GM18907 (cell line): ENCODE measurements at regions not wholly inside any gene's neighbourhood (a gene's known extent, or its start where the extent isn't known, plus 50 kb on each side); places are given as distances from the start of the nearest gene placed in this dataset.

ENCODE experiments used
- ATAC-seq: cut with Tn5 transposase; IDR thresholded peaks from one replicate; pipeline ENCODE4 v1.9.1; 2021; ENCODE audit warnings: mild to moderate bottlenecking, moderate library complexity; ENCODE audit not compliant: unreplicated experiment

DNA sequence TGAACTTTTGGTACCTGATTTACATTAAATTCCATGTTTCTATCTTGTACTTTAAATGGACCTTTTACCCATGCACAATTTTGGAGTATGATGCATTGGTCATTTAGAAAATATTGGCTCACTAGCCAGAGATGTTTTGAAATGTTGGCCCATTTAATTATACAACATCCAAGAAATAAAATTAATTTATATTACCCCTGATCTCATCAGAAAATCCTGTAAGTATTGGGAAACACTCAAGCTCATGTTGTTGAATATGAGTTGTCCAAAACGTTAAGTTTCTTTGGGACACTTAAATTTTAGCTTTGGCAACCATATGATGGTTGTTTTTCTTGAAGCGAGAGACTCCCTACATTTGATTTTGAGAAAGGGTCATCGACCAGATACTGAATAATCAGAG lies 492.7 kb downstream of the RPS24 start:
- no peak for ATAC-seq

DNA sequence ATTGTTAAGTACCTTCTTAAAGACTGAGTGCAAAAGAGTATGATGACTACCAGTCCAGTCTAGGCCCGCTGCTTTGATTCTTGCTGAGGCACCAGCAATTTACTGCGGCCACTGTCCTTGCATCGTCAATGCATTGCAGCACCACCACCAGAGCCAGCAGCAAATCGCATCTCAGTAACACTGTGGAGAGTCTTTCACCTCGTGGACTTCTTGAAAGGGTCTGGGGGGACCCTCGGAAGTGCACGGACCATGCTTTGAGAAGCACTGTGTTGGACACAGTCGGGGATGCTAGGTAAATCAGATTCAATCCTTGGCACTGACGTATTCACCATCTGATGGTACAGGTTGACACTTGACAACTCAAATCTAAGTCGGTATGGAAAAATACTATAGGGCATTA lies 493.6 kb downstream of the RPS24 start:
- ATAC-seq, result no peak

DNA sequence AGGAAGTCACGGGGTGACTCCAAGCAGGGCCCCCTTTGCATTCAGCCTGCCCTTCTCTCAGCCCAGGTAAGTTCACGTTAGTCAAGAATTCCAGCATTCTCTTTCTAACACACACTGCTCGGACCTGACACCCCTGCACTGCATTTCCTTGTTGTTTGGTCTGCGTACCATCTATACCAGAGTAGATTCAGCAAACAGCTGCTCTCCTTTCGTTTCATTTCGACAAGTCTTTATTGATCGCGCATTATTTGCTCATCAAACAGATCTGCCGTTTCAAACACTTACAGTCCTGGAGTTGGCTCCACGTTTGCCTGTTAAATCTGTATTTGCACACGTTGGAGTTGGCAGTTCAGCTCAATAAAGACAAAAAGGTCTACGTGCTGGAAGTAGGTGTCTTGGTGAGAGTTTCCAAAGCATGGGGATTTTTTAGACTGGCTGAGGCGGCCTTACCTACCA lies 495.1 kb downstream of the RPS24 start:
- ATAC-seq, result no peak

DNA sequence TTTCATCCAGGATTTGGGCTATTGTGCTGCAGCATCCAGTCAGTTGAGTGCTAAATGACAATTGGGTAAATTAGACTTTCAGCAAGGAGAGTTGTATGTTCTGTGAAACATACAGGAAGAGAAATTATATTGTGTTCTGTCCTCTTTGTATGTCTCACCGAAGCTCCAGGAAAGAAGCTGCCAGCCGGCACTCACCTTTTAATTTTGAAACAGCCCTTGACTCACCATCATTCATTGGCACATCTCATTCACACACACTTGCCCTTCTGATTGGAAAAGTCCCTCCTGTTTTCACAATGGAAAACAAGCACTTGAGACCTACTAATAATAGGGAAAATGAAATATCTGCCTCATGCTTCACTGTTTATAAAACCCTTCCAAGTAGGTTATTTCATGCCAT lies 495.6 kb downstream of the RPS24 start:
- ATAC-seq, result no peak

DNA sequence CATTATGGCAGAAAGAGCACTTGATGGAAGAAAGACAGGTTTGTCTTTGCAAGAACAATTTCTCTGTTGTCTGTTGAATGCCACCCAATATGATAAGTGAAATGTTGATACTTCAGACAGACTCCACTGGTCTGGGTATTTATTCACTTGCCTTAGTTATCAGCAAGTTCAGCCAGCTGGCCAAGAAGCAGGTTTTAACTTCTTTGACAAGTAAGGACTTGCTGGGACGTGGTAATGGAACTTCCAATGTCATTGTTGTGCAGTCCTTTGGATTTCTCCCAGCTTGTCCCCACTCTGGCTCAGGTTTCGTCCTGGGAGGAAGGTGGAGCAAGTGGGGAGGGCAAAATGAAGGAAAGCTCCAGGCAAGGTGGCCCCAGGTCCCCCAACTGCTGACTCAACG lies 497.4 kb downstream of the RPS24 start:
- ATAC-seq, result no peak

DNA sequence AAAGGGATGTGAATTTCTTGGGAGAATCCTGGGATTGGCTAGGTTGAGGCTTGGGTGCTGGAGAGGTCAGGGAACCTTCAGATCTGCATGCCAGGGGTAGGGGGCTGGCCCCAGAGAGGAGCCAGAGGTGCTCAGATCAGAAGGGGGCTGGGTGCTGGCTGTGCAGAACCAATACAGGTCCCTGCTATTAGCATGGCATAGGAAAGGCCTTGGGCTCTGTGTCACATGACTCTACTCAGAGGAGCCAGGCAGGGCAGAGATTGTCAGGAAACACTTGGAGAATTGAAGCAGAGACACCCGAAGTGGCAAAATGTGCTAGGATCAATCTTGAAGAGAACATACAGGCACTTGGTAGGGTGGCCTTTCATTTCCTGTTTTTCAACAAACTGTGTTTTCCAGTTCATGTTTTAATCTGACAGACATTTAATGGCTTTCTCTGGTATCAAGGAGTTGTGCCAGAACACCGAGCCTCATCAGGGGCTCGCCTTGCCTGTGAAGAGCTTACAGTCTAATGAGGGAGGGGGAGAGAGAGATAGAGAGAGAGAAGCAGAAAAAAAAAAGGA lies 498.9 kb downstream of the RPS24 start:
- ATAC-seq, result no peak

DNA sequence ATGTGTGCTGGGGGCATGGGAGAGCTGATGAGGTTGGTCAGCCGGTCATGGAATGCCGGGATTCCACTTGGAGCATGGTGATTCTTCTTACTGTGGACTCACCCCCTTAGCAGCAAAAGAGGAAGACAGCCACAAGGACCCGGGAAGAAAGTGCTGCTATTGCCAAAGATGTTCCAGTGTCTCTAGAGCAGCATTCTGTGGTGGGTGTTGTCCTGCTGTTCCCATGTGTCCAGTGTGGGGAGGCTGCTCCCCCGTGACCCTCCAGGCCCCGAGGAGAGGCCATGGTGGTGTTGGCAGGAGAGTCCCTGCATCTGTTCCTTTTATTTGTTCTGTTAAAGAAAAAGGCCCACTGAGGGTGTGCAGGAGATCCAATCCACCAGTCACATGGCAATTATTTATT lies 499.4 kb downstream of the RPS24 start:
- no peak for ATAC-seq

DNA sequence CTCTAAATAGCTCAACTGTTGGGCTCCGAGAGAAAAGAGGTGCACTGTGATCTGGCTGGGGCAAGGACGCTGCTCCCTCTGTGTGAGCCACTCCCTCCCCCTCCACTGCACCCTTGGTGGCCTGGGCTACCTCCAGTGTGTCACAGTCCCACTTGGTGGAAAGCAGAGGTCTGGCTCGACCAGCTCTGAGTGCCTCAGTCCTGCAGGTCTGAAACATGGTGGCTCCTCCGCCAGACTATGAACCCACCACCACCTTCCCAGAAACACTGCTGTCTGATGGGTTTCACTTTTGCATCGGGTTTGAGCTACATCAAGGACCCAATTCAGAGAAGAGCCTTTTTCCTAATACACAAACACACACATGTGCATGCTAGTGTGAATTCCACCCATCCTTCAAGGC lies 500.1 kb downstream of the RPS24 start:
- ATAC-seq, result no peak

DNA sequence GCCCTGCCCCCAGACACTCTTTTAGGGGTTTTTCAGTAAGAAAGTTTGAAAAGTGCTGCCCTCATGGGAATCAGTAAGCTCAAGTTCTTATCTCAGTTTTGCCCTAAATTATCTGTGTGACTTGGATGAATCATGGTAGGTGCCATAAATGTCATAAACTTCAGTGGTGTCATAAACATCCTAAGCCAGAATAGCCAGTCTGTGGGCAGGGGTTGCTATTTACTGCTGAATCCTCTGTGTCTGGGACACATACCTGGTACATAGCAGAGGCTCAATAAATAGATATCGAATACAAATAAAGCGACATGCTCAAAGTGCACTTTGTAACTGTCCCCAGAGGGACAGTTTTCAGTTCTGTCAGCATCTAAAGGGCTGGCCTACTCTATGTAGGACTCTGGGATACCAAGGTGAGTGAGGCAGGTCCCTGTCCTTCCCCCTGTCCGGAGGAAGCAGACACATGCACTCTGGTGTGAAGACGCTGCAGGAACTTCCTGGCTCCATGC lies 502.1 kb downstream of the RPS24 start:
- no peak for ATAC-seq

DNA sequence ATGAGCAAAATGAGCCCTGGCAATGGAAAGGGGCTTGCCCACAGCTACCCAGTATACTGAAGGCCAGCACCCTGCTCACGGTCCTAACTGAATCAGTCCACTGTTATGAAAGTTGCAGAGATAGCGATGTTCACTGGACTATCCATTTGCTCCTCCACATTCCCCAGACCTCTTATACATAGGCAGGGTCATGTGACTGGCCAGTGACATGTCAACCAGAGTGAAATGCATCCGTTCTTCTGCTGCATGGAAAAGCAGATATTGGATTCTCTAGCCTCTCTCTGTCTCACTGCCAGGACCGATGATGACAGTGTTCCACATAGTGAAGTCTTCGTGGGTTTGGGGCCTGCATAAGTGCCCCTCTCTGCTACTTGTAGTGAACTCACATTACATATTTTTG lies 503.4 kb downstream of the RPS24 start:
- no peak for ATAC-seq

DNA sequence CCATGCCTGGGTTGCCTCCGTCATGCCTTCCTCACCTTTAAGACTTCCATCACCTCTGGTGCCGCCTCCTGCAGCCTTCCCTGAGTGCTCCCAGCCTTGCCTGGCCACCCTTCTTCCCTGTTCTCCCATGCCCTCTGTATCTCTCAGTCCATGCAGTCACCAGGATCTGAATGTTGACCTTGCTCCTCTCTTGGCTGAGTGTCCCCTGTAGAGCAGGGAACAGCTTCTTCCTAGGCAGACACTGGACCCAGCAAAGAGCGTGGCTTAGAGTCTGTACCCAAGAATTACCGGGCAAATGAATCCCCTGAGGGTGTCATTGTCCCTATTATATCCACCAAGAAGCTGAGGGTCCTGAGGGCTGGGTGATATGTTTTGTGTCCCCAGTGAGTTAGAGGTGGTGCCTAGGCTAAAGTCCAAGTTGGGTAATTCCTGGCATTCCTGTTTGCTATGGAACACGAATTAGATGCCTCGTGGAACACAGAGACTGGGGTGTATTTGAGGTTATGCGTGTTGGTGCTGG lies 505.6 kb downstream of the RPS24 start:
- no peak for ATAC-seq

DNA sequence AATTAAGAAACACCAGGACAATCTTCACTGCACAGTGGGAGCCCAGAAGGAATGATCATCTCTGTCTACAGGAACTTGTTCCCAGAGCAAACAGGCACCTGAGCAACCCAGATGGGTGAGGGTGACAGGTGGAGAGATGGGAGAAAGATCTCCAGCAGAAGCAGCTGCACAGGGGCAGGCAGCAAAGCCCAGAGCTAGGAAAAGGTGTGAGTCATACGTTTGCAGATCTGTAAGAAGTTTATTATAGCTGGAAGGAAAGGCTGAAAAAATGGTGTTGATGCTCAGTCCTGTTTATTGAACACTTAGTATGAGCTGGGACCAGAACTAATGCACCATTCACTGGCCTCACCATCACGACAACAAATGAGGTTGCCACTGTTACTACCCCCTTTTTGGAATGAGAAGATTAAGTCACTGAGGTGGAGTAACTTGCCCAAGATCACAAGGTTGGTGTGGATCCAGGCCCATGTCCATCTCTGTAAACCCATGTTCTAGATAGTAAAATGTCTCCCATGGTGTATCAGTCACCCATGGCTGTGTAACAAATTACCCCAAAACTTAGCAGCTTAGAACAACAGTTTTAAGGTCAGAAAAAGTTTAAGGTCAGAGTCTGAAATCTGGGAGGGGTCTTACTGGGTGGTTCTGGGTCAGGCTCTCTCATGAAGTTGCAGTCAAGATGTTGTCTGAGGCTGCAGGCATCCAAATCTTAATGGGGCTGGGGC lies 506.9 kb downstream of the RPS24 start:
- ATAC-seq, result no peak

DNA sequence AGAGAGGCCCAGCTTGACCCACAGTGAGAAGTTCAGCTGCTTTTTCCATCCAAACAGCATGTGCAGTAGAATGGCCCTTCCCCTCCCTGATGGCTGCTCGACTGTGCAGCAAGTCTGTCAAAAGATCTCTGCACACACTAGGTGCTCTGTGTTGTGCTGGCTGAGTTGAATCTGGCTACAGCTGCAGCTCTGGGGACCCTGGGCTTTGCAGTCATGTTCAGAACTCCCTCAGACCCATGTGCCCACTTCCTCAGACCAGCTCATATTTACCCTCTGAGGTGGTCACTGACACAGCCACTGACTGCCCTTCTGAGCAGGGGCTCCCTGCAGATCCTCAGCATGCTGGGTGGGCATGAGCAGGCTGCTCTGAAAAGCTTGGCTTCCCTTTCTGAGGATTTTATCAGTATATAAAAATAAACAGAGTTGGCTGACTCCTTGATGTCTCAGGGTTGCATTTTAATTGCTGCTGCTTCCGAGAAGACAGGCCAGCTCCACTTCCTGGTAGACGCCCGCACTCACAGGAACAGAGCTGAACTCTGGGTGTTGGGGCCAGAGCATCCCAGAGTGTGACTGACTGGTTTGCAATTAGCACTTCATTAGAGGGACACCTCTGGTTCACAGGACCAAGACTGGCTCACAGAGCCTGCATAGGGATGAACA lies 507.9 kb downstream of the RPS24 start:
- no peak for ATAC-seq

DNA sequence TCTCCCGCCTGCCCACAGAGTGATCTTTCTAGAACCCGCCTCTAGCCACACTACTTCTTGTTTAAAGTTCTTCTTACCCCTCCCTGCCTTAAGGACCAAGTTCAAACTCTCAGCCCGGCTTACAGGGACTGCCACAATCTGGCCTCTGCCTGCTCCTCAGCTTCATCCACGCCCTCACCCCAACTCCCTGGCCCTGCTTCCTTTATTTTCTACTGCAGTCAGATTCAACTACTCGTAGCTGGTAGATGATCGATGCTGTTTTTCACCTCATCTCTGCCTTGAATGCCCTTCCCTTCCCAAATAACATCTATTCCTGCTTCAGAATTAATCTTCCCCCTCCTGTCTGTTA lies 508.5 kb downstream of the RPS24 start:
- ATAC-seq, result no peak

DNA sequence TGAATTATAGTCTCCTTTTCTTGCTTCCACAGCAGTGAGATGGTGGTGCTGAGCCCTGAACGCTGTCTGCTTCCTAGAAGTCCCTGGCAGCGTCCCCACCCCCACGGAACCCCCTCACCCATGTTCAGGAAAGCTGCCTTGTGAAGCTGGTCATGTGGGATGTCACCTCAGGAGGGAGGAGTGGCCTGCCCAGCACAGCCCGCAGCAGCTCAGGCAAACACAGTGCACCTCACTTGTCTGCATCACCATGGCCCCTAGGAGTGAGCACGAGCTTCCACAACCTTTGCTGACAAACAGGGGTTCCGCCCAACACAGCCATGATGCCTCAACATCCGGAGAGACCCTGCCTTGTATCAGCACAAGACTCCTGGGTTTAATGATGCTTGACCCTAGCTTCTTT lies 508.9 kb downstream of the RPS24 start:
- no peak for ATAC-seq

DNA sequence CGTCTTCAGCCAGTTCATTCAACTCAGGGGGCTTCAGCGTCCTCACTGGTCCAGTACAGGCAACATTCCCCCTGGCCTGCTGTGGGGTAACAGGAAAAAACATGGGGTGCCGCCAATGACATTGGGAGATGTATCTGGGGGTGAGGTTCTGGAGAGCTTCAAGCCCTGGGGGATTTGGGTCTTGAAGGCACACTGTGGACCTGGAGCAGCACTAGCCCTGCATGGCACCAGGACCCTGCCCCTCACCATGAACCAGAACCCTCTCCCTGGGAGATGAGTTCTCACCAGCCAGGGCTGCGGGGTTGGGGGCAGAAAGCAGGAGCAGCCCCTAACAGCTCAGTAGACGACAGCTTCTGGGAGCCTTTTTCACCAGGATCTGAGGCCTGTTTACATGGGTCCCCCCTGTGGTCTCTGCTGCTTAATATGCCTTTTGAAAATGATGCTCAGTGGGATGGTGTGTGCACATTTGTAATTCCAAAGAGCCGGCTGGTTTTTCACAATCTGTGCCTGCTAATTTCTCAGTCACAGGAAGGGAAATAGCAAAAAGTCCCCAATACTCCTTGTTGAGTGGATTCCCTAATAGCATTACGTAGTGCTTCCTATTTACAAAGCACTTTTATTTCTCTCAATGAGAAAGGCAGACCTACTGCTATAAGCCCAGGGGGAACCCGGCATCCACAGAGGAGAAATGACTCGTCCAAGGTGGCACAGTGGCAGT lies 509.5 kb downstream of the RPS24 start:
- ATAC-seq, result no peak

DNA sequence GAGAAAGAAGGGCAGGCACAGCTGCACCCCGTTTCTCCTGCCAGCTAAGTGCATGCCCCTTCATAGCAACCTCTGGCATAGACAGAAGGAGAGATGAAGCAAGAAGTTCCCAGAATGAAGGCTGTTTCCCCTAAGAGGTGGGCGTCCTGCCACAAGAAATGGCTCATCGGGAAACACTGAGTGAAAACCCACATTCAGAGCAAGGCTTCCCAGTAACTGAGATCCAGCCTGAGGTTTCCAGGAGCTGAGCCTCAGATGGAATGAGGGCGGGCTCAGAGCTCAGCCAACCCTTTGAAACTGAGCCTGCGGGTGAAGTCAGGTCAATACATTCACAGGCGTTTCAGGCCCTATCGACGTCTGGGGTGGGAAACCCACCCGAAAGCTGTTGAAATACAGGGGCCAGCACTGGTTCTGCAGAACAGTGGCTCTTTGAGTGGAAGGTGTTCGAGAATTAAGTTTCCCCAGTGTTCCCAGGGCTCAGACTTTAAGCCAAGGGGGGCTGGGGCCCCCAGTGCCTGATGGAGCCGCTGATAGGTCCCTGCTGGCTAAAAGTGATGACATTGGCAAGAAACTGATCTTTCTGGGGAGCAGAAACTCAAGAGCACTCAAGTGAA lies 510.2 kb downstream of the RPS24 start:
- ATAC-seq, result no peak

DNA sequence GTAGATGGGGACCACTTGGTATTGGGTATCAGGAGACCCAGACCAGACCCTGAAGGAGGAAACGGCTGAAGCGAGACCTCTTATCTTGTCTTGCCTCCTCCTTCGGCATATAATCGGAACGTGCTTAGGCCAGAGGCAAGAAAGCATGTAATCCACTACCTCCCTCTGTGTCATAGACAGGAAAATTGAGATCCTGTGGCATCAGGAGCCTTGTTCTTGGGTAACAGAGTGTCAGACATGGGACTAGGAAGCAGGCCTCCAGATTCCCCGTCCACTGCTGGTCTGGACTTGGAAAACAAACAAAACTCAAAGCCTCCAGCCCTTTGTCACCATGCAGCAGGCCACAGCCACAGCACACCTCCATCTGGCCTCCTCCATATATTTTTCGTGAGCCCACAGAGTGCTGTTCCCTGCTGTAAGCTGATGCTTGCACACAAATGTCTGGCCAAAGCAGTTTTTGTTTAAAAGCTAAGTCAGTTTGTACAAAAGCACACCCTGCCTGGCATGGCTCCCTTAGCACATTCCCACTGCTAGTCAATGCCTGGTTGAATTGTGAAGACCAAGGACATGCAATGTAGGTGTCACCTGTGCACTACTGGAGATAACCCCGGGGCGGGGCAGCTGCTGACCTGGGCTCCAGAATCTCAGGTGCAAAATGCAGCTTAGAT lies 510.9 kb downstream of the RPS24 start:
- no peak for ATAC-seq

DNA sequence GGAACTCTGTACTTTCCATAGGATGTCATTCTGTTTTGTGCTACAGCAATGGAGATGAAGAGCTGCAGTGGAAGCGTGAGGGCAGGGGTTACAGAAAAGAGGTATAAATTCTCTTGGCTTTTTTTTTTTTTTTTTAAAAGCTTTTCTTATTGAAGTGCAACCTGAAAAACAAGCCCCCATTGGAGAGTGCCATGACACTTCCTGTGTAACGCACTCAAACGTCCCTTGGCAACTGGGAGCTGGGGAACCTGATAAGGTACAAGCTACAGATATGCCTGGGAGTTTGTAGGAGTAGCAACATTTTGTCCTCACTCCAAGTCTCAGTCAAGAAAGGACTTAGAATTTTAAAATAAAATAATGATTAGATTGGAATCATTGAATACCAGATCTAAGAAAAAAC lies 512.1 kb downstream of the RPS24 start:
- no peak for ATAC-seq

DNA sequence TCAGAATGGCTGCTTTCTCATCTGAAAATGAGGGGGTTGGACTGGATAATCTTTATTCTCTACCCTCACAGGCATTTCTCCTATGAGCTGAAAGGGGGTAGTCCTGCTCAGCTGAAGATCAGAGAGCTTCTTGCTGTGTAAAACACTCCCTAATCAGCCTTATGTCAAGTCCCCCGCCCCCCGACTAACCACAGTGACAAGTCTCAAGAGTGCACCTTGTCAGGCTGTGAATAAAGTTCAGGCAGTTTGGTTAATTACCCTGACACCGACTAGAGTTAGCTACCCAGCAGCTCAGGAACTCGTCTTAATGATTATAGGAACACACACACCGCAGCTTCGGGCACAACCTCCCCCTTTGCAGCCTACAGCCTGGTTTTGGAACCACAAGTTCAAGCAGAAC lies 513.7 kb downstream of the RPS24 start:
- ATAC-seq, result no peak

DNA sequence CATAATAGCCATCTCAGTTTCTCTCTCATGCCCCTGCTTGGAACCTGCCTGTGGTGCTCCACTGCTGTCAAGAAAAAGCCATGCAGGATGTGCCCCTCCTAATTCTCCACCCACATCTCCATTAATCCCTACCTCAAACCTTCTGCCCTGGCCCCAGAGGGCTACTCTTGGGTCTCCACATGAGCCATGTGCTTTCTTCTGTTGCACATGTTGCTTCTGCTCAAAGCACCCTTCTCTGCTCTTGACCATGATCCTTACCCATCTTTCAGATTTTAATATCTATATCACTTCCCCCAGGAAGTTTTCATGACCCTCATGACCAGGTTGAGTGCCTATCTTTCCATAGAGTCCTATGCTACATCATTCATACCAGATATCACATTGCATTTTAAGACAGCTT lies 514.2 kb downstream of the RPS24 start:
- ATAC-seq, result no peak
